ENCODE measurements at regions not wholly inside any gene's neighbourhood (a gene's known extent, or its start where the extent isn't known, plus 50 kb on each side); places are given as distances from the start of the nearest gene placed in this dataset.
A peak's percentile ranks its signal among the peaks of the same experiment; 100 is the strongest.

DNA sequence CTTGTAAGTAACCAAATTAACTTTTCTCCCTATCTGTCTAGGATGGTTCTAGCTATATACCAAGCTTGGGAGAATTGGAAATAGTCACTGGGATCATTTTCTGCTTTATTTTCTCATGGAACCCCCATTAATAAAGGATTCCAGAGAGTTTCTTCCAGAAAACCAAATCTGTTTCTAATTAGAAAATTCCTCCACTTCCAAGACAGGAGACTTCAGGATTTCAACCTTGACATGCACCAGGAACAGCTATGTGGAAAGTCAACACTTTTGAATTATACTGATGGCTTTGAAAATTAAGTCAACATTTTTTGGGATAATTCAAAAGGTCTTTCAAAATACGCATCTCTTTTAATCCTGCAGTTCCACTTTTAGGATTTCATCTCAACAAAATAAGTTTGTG is 138.3 kb downstream of the MEX3B start:
- no peak overlapping the region for H3K4me3 ChIP-seq (ENCODE audit: low read length)
- DNase-seq (ENCODE audit: low read depth): no peak
- TF ChIP-seq, protein P1, sequence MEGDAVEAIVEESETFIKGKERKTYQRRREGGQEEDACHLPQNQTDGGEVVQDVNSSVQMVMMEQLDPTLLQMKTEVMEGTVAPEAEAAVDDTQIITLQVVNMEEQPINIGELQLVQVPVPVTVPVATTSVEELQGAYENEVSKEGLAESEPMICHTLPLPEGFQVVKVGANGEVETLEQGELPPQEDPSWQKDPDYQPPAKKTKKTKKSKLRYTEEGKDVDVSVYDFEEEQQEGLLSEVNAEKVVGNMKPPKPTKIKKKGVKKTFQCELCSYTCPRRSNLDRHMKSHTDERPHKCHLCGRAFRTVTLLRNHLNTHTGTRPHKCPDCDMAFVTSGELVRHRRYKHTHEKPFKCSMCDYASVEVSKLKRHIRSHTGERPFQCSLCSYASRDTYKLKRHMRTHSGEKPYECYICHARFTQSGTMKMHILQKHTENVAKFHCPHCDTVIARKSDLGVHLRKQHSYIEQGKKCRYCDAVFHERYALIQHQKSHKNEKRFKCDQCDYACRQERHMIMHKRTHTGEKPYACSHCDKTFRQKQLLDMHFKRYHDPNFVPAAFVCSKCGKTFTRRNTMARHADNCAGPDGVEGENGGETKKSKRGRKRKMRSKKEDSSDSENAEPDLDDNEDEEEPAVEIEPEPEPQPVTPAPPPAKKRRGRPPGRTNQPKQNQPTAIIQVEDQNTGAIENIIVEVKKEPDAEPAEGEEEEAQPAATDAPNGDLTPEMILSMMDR (IDR thresholded peaks at IDR 0.05; ENCODE audit: insufficient read depth, low read depth, low read length, missing control alignments): no peak

GRCh38 chr15:81905889-81906288 is 139.9 kb downstream of the MEX3B start:
- TF ChIP-seq, protein P1 (IDR thresholded peaks at IDR 0.05; ENCODE audit: insufficient read depth, low read depth, low read length, missing control alignments): no peak
- DNase-seq (ENCODE audit: low read depth): no peak
- no peak overlapping the region for H3K4me3 ChIP-seq (ENCODE audit: low read length)

DNA sequence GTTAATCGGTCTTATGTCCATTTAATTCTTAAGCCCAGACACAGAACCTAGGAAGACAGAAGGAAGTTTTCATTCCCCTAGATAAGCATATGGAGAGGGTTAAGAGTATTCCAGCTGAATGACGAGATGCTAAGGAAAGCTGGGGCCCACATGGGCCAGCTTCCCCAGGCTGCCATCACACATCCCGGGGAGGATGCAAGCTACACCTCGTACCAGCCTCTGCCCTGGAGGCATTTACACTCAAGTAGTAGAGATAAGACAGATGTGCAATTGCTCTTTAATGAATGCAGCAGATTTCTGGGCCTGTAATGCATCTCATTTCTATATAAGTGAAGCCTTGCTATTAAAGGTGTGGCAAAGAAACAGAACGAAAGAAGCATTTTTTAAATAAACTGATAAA is 144.5 kb downstream of the MEX3B start:
- DNase-seq (ENCODE audit: low read depth): no peak
- no peak overlapping the region for H3K4me3 ChIP-seq (ENCODE audit: low read length)
- TF ChIP-seq, protein P1 (IDR thresholded peaks at IDR 0.05; ENCODE audit: insufficient read depth, low read depth, low read length, missing control alignments): no peak

DNA sequence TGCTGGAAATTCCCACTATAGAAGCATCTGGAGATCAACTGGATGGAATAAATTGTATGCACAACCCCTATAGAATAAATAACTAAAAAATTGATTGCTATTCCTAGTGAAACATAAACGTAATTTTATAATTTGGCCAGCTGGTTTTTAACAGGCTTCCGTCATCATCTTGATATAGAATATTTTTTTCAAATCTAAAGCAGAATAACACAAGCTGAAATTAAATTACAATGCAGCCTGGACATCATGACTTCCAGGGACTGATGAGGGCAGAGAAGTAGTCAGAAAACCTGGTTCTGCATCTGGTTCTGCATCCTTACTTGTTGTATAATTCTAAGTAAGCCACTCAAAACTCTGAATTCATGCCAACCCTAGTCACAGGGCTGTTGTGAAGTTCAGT is 146.1 kb downstream of the MEX3B start:
- DNase-seq (ENCODE audit: low read depth): no peak
- TF ChIP-seq, protein P1 (IDR thresholded peaks at IDR 0.05; ENCODE audit: insufficient read depth, low read depth, low read length, missing control alignments): no peak
- H3K4me3 ChIP-seq (ENCODE audit: low read length): no peak overlapping the region

- no peak for DNase-seq (ENCODE audit: low read depth)
- no peak overlapping the region for H3K4me3 ChIP-seq (ENCODE audit: low read length)
- TF ChIP-seq, protein P1 (IDR thresholded peaks at IDR 0.05; ENCODE audit: insufficient read depth, low read depth, low read length, missing control alignments): no peak
Measured at GRCh38 chr15:81899024-81899423, 146.8 kb downstream of the MEX3B start.

- peak; percentile 26 for DNase-seq (ENCODE audit: low read depth)
- TF ChIP-seq, protein P1 (IDR thresholded peaks at IDR 0.05; ENCODE audit: insufficient read depth, low read depth, low read length, missing control alignments): no peak
- H3K4me3 ChIP-seq (ENCODE audit: low read length): no peak overlapping the region
Measured at GRCh38 chr15:81897057-81897677, 148.7 kb downstream of the MEX3B start.

DNA sequence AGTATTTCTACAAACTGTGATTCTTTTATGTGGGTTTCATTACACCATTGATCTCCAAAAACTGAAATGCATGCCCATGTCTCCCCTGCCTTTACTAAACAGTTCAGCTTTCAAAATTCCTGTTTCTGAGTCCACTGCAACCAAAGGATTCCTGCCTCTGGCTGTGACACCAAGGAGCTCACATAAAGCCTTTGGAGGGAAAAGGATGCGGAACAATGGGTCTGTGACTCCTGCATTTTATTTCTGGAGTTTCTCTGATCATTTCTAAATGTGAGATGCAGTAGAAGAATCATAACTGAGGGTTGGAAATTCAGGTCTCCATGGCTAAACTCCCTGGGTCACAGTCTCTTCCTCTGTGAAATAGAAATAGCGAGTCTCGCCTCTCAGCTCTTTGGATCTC is 149.5 kb downstream of the MEX3B start:
- no peak overlapping the region for H3K4me3 ChIP-seq (ENCODE audit: low read length)
- TF ChIP-seq, protein P1 (IDR thresholded peaks at IDR 0.05; ENCODE audit: insufficient read depth, low read depth, low read length, missing control alignments): no peak
- no peak for DNase-seq (ENCODE audit: low read depth)
